GM18508 (cell line): ENCODE measurements at regions not wholly inside any gene's neighbourhood (a gene's known extent, or its start where the extent isn't known, plus 50 kb on each side); places are given as distances from the start of the nearest gene placed in this dataset.
A peak's percentile ranks its signal among the peaks of the same experiment; 100 is the strongest.

ENCODE experiments used
- ATAC-seq: cut with Tn5 transposase; IDR thresholded peaks from one replicate; pipeline ENCODE4 v1.9.1; 2021; ENCODE audit warnings: moderate number of reproducible peaks; ENCODE audit not compliant: insufficient read depth, unreplicated experiment

DNA sequence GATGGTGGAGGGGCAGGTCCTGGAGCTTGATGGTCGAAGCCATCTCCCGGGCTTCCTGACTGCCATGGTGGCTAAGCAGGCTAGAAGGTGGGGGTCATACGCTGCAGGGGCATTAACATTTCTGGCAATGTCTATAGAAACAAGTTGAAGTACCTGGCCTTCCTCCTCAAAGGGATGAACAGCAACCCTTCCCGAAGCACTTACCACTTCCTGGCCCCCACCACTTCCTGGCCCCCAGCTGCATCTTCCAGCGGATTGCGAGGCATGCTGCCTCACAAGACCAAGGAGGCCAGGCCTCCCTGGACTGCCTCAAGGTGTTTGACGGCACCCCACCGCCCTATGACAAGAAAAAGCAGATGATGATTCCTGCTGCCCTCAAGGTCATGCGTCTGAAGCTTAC lies 97.0 kb upstream of the MOCS2 start:
- ATAC-seq = no peak

DNA sequence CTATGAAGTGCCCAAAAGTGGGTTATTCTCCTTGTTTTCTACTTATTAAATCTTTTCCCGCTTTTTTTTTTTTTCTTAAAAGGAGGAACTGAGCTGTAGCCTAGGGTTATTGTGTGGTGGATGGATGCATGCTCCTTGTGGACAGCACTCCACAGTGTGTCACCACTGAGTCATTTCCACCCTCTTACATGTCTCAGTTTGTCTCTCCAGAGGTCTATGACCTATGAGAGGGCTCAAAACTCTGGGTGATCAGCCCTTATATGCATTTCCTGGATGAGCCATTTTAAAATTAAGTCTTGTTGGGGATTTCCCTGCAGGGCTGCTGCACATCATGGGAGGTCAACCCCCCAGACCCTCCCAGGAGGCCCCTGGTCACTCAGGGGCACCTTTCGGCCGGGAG lies 102.2 kb upstream of the MOCS2 start:
- no peak for ATAC-seq

DNA sequence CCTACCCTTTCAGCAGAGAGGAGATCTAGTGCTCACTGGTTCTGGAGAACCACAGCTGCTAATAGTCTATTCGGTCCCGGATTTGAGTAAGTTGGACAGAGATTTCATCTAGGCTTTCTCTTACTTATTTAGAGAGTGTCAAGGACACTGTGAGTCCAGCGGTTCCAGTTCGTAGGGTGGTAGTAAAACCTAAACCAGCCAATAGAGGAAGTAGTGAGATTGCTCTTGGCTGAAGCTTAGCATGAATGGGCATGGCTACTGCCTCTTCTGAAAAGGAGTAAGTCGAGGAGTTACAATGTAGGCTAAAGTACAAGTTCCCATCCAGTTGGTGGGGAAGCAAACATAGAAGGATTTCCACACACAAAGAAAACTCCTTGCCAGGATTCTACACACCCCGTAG lies 109.6 kb upstream of the MOCS2 start:
- ATAC-seq = peak; percentile 55

DNA sequence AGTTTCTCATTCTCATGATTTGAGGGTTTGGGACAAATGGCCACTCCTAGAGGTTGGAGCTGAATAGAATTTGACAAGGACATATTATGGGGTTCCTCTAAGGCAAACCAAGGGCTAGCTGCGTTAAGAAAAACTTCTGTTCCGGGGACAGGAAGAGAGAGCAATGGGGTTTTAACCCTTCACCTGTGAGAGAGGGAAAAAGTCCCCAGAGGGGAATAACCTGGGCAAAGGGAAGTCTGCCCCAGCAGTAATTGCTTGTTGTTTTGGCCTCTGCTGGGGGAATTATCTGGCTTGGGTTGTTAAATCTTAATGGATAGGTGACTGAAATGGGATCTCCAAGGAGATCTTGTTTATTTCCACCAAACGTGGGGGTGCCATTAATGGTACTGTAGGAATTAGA lies 110.1 kb upstream of the MOCS2 start:
- no peak for ATAC-seq

DNA sequence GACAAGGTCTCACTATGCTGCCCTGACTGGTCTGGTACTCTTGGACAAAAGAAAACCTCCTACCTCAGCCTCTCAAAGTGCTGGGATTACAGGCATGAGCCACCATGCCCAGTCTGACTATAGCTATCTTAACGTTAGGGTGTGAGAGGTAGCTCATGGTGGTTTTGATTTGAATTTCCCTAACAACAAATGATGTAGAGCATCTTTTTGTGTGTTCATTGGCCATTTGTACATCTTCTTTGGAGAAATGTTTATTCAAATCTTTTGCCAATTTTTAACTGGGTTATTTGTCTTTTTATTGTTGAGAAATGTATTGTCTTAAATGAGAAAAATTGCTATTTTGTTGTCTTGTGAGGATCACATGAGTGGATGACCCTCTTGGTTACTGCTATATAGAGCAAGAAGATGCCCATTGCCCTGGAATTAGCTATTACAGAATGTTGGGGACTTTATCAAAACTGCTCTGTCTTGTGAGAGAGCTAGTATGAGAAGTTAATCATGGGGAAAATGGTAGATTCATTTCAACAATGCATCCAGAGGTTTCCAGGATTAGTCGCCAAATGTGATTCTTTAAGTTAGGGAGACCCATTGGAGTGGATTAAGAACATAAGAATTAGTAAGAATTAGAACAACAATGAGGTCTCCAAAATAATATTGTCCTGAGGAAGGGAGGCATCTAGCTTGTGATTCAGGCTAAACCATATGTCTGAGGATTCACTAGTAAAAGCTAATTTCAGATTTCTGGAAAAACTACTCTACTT lies 124.3 kb upstream of the MOCS2 start:
- ATAC-seq = no peak

DNA sequence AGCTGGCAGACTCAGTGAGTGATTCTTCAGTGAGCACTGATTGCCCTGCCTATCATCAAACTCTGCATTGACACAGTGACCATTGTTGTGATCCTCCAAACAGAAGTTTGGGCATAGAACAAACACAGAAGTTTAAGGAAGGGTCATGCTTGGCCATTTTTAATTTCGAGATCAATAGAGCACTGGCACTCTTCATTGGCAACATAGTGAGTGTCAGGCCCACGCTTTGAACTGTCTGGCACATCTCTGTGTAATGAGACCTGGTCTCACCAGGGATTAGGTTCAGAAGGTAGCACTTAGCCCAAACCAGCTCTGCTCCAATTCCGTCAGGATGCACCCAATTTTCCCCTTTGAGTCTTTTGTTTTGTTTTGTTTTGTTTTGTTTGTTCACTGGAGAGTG lies 127.1 kb upstream of the MOCS2 start:
- no peak for ATAC-seq

DNA sequence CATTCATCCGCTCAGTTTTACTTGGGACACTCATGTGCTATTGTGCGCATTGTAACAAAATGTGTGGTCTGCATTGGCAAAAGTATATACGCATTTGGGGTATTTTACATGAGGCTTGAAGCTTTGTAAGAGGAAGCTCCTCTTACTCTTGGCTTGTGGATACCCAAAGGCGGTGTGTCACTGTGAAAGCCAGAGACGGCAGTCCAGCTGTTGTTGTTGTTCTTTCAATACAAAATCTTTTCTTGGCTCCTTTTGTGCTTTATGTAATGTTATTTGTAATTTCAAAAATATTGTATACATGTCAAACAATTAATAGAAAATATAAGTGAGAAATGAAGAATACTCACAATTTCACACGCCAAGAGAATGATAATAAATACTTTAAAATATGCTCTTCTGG lies 128.3 kb upstream of the MOCS2 start:
- ATAC-seq = no peak

DNA sequence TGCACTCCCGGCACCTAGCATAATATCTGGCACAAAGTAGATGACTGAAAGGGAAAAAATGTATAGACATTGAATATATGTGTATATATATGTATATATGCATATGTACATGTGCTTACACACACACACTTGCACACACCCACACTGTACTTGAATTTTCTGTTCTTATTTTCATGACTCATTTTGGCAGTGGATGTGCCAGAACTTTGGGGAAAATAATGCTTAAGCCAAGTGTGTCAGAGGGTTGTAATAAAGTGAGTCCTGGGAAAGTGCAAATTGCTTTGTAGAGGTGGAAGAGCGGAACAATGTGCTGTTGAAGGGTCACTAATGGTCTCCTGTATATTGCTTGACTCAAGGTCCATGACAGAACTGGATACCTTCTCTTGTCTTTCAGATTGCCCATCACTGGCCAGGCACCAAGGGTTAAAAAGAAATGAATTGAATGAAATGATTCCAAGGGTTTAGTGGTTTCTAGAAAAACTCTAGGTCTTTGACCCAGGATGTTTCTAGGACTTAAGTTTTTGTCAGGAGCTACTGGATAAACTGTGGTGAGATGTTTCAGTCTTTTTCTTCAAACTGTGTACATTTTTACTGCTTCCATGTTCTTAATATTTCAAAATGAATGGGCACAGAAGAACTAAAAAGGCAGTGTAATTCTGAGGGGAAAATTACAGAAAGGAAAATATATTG lies 129.9 kb upstream of the MOCS2 start:
- ATAC-seq = no peak

DNA sequence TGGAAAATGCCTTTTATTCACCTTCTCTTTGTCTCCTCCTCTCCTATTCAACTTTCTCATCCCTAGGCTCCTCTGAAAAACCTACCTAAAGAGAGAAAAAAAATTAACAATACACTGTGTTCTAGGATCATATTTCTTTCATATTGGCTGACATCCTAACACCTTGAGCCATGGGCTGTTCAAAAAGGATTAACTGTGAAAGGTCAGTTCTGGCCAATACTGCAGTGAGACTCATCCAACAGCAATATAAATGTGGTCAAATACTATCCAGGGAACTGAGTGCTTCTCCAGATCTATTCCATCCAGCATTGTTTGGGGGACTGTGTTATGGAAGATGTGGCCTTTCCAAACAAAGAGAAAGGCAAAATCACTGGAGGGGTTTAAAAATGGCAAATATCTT lies 131.1 kb upstream of the MOCS2 start:
- ATAC-seq = no peak

DNA sequence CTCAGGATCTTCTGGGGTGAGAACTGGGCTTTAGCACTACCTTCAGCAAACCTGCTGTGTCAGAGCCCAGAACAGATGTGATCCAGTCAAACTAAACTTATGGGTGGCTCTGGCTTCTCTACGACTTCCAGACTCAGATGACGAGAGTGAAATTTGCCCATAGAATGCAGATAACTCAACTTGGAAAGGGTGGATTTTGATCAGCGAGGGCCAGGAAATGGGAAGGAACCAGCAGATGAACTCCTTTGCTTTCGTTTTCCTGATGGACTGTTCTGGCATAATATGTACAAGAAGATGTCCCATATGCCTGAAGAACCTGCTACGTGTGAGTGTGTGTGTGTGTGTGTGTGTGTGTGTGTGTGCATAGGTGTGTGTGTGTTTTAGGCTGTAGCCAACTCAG lies 132.0 kb upstream of the MOCS2 start:
- ATAC-seq = no peak

DNA sequence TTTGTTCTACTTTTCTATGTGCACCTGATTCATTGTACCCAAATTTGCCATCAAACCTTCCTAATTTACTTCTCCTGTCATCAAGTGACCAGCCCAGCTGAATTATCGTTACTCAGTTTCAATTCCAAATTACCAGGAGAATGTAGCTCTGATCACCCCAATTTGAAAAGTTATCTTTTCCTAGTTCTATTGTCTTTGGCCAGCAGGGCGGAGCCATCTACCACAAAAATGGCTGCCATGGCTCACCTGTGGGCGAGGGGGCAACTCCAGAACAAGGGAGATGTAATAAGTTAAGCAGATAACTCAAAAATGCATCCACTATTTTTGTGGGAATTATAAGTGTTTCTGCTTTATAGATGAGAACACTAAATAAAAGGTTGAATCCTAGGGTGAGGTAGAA lies 133.8 kb upstream of the MOCS2 start:
- no peak for ATAC-seq

DNA sequence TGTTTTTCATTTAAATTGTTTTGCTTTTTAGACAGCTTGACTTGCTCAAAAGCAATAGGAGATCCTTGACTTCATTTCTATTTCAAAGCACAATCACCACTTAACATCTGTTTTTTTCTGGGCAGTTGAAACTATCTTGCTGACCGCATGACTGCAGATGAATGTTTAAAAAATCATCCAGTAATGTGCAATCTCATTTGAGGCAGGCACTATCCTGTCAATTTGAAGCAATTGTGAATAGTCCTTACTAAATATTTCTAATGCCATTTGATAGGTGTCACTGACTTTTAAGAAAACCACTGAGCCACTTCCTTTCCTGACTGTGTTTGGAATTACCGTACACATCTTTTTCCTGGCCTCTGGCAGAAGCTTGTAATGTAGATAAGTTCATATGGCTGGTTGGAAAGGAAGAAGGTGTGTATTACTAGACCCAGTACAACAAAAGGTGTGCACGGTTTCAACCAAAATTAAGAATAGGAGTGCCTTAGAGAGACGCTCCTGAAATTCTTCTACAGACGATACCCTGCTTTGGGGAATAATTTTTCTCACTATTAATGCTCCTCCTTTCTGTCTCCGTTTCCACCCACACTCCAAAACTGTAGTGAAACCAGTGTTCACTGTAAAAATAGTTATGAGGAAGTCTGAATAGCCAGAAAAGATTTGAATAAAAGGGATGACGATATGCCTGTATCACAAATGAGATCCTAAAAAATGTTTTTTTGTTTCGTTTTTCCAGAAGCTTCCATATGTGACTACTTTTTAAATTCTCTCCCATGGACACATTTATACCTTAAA lies 136.7 kb upstream of the MOCS2 start:
- no peak for ATAC-seq

DNA sequence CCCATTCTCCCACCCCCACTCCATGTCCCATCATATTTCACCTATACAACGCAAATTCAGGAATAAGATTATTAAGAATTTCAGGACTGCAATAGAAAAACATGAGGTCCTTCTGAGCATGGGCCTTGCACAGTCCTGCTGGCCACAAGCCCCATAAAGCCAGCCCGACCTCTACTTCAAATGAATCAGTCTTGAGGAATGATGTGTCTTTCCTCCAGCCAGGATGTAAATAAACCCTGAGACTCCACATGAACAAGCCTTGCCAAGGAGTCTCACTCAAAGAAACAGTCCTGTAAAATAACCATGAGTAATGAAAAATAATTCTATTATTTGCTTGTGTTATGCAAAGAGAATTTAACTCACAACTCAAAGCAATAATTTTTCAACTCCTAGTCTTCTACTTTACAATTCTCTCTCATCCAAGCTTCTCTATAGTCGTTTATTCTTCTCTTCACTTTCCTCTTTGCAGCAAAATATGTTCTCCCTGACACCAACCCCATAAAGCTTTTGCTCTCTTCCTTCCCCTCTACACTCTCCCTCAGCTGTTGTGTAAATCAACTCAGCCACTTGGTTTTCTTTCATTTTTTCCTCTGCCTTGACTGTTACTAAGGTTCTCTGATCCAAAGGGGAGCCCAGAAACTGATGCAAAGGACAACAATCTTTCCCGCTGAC lies 140.1 kb upstream of the MOCS2 start:
- ATAC-seq = no peak

DNA sequence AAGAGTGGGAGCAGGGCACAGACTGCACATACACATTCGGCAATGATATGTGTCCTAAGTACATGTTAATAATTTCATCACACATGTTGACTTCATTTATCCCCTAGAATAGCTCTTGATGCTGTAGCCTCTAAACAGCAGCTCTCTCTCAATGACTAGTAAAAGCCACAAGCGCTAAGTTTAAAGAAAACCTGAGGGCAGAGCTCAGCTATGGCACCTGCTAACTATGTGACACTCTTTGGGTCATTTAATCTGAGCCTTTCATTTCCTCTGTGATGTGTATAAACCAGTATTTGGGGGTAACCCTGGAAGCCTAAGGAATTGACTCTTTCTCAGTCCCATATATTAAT lies 140.6 kb upstream of the MOCS2 start:
- no peak for ATAC-seq

DNA sequence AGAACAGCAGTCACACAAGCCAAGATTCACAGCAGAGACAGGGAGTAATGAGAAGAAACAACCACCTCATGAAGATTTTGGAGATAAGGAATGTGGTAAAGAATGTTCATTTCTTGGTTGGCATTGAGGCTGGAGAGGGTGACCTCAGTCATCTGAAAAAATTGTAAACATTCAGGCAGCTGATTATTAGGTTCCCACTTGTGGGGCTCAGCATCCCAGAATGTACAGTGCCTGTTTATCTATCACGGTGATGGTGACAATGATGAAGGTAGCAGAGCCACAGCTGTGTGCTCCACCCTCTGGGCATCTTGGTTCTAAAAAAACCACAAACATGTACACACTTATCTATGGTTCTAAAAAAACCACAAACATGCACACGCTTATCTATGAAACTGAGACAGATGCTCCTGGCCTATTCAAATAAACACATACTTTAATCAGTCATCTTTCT lies 143.9 kb upstream of the MOCS2 start:
- ATAC-seq = no peak

DNA sequence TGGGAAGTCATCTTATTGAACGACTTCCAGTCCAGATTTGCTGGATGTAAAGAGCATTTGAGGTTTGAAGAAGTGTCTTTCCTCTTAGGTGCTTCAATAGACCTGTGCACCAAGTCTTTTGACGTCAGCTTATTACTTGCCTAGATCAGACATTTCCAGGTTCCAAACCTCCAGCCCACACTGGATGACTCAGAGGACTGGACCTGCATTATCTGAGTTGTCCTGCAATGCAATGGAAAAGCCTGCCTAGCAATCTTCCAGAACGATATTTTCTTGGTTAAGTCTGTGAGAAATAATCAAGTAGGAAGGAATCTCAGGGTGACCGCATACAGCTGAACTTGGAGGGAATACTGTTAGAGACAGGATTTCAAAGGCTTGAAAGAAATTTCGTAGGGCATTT lies 147.2 kb upstream of the MOCS2 start:
- no peak for ATAC-seq

DNA sequence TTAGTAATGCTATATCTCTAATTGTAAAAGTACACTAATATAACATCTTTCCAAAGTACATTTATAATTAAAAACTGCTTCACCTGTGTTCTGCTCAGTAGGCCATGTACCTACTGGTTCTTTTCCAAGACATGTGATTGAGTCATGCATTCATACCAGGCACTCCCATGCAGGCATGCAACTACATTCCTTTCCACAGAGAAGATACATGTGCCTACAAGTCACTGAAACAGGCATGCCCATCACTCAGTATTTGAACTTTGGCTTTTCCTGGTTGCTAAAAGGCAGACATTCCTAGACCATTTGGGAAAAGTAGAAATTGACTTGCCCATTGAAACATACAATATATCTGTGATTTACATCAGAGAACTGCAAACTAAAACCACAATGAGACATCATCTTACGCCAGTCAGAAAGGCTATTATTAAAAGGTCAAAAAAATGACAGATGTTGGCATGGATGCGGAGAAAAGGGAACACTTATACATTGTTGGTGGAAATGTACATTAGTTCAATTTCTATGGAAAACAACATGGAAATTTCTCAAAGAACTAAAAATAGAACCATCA lies 148.3 kb upstream of the MOCS2 start:
- ATAC-seq = no peak

DNA sequence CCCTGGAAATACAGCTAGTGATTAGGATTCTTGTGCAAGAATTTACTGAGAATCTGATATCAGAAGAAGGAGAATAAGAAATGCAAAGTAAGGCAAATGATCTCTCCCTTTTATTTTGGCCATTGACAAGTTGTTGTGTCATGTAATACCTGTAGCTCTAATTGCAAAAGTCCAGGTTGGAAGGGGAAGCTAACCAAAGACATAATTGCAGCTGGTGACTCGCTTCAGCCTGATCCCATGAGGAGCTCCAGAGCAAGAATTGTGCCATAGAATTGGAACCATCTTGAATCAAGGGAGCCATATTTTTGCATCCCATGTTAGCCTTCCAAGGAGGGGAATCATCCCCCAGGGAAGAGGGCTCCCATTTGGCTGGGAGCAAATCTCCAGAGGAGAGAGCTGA lies 149.6 kb upstream of the MOCS2 start:
- ATAC-seq = no peak

DNA sequence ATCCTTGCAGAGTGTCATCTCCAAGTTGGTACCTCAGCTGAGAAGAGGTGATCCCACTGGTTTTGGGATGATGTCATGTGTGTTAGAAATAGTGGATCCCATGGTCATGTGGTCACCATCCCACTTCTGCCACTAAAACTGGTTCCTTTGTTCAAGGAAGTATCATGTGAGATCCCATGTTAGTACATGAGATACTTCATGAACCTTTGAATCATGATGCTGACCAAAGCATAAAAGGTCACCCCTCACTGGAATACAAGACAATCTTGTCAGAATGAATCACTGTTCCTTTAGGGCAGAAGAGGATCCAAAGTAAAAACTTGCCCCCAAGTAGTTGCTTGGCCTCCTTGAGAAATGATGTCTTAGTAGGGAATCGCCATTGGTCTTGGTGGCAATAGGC lies 150.9 kb upstream of the MOCS2 start:
- ATAC-seq = no peak

DNA sequence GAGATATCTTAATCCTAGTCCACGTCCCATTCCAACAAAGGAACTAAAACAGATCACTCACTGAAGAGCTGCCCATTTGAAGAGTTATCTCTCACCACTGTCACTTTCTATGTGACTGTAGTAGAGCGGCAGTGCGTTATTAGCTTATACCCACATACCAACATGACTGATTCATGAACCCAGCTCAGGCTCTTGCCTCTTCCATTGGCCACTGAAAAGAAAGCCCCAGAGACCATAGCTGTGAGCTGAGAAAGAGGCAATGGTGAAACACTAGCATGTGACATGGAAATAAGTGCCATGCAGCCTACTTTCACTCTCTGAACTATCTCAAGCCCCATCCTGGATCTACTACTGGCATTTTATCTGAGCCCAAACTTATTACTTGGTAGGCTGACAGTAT lies 151.7 kb upstream of the MOCS2 start:
- ATAC-seq = peak; percentile 91
